ENCODE measurements at regions not wholly inside any gene's neighbourhood (a gene's known extent, or its start where the extent isn't known, plus 50 kb on each side); places are given as distances from the start of the nearest gene placed in this dataset.
A peak's percentile ranks its signal among the peaks of the same experiment; 100 is the strongest.
"Not testable (repeated sequence)": the region's sequence is repeated elsewhere in the genome, so short reads cannot be mapped to it uniquely, and the experiment has no call there.

DNA sequence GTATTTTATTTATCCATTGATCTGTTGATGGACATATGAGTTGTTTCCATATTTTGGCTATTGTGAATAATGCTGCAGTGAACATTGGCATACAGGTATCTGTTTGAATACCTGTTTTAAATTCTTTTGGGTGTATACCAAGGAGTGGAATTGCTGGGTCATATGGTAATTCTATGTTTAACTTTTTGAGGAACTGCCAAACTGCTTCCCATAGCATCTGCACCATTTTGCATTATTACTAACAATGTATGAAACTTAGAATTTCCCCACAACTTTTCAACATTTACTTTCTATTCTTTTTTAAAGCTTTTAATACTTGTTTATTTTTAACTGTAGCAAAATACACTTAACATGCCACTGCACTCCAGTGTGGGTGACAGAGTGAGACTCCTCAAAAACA is 57.0 kb upstream of the MSN start:
- DNase-seq (ENCODE audit: low read depth in 1 of 2, low spot score in 1 of 2) = no peak

DNA sequence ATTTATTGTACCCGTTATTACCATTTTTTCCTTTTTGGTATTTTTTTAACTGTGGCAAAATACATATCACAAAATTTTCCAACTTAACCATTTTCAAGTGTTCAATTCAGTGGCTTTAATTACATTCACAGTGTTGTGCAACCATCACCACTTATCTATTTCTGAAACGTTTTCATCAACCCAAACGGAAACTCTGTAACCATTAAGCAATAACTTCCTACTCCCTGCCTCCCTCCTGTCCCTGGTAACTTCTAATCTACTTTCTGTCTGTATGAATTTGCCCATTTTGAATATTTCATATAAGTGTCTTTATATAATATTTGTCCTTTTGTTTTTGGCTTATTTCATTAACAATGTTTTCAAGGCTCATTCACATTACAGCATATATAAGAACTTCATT is 57.4 kb upstream of the MSN start:
- no peak for DNase-seq (ENCODE audit: low read depth in 1 of 2, low spot score in 1 of 2)

DNA sequence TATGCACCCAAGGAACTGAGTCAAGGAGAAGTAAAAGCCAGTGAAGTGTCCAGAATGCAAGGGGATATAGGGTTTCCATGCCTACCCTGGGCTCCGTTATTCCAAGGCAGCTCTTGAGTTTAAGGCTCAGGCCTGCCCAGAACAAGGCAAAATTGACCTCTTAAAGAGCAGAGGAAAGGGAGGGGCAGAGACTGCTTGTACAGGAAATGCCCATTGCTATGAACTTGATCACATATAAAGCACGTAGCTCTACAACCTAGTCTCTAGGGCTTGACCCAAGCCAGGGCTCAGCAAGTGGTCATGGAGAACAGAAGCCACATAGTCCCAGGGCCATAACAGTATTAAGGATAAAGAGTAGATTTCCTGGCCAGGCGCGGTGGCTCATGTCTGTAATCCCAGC is 58.2 kb upstream of the MSN start:
- no peak for DNase-seq (ENCODE audit: low read depth in 1 of 2, low spot score in 1 of 2)

DNA sequence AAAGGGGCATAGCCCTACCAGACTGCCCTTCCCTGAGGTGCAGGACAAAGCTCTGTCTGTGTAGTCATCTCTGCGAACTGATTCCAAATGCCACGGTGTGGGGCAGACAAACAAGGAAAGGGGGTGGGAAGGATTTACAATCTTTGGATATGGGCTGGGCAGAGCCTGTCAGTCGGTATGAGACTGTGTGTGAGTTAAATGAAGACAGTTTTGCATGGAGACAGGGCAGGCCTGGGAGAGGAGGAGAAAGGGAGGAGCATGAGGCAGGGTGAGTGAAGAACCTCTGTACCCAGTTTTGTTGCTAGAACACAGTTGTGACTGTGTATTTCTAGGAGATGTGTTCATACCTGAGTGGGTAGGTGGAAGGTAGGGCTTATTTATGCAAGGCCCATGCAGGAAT is 59.4 kb upstream of the MSN start:
- DNase-seq (ENCODE audit: low read depth in 1 of 2, low spot score in 1 of 2) = no peak

DNA sequence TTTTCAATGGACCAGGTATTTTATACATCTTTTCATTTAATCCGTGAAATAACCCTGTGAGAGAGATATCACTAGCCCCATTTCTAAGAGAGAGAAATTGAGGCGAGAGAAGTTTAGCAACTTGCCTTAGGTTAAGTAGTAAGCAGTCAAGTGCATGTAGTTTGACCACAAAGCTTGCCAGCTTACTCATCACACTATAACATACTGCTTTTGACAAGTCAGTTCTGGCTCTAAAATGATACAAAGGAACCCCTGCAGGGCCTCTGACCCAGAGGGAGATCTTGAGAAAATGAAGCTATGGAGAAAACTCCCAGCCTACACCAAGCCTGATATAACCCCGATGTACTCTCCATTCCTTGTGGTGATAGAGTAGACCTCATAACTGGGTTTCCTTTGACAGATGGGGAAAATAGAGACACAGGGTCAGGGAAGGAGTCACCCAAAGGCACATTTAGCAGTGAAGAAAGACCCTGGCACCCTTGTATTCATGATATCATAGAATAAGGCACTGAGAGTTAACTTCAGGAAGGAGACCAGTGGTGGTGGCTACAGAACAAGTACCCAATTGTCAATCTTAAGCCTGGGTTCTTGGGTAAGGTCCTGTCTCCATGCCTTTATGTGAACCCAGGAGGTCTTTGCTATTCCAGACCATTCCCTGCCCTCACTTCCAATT is 60.2 kb upstream of the MSN start:
- no peak for DNase-seq (ENCODE audit: low read depth in 1 of 2, low spot score in 1 of 2)

DNA sequence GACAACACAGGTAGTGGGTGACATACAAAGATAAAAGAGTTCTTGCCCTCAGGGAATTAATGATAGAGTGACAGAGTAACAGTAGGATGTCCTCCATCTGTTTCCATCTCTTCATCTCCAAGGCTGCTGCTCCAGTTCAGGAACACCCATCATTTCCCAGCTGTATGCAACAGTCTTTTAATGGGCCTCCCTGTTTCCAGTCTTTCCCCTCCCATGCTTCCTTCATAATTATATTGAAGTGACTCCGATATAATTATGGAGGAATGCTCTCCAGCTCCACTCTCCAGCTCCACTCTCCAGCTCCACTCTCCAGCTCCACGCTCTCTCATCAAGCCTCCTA is 65.3 kb upstream of the MSN start:
- no peak for DNase-seq (ENCODE audit: low read depth in 1 of 2, low spot score in 1 of 2)

DNA sequence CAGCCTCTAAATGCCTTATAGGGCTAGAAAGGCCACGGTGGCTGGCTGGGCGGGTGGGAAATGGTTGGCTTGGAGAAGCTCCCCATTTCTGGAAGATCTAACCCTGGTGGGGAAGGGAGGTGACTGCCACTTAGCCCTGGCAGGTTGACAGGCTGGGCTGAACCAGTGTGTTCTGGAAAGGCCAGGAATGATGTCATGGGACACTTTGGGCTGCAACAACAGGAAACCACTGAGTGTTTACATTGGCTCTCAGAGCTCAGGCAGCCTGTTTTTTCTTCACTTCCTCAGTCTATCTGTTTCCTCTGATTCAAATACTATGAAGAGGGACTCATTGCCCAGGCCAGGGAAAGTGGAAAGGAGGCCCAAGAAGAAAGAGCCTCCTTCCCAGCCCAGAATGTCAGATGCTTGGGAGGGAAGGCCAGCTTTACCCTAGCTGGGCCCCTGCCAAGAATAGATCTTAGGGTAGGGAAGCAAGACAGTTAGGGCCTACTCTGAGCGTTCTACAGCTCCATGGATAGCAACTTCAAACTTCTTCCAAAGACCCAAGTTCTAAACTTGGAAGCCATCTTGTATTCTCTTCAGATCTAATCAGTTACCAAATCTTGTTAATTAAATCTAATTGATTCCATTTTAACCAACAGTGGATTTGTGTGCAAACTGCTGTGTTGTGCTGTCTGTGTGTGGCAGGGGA is 65.8 kb upstream of the MSN start:
- peak in 1 of 2 donors; percentile 32 for DNase-seq (ENCODE audit: low read depth in 1 of 2, low spot score in 1 of 2)

DNA sequence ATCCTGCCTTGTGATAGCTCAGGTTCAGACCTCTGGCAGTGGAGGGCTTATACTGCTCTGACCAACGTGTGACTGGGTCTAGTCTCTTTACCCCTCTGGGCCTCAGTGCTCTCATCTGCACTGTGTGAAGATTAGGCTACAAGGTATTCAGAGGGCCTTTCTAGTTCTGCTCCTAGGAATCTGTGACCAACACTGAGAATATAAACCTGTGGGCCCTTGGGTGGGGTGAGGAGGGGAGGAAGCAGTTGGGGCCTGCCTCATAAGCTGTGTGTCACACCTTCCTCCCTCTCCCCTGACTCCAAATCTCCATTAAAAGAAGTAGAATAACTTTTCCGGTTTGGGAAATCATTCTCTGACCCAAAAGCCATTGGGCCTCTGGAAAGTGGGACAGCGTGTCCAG is 66.3 kb upstream of the MSN start:
- DNase-seq (ENCODE audit: low read depth in 1 of 2, low spot score in 1 of 2) = no peak

DNA sequence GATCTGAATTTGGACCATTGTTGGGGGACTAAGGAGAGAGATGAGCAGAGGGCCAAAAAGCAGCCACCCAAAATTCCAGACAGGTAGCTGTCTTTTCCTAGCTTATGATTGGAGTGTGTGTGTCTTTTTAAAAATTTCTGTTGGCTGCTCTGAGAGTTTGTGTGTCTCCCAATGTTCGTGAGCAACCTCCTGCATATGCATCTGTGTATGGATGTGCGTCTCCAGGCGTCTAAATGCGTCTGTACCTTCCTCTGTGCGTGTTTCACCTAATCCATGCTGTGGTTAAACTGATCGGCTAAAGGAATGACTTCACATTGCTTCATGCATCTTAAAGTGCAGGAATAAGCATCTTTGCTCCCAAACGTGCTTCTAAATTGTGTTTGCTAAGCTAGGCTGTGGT is 65.5 kb upstream of the LAS1L start:
- DNase-seq (ENCODE audit: low read depth in 1 of 2, low spot score in 1 of 2) = no peak

DNA sequence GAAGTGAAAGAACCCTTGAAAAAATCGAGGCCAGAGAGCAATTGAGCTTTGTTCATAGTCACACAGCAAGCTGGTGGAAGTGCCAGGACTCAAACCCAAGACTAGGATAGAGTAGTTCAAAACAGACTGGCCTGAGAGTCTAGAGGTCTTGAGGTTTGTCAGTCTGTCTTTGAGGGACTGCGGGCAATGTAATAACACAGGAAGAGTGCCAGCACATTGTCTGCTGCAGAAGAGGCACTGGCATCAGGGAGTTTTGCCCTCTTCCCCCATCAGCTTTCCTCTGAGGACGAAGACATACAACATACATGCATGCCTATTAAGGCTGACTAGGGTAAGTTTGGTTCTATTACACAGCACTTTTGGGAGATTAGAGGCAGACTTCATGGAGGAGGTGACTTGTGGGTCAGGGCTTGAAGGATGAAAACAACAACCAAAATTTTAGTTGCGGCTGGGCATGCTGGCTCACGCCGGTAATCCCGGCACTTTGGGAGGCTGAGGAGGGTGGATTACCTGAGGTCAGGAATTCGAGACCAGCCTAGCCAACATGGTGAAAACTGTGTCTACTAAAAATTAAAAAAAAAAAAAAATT is 64.1 kb upstream of the LAS1L start:
- no peak for DNase-seq (ENCODE audit: low read depth in 1 of 2, low spot score in 1 of 2)

DNA sequence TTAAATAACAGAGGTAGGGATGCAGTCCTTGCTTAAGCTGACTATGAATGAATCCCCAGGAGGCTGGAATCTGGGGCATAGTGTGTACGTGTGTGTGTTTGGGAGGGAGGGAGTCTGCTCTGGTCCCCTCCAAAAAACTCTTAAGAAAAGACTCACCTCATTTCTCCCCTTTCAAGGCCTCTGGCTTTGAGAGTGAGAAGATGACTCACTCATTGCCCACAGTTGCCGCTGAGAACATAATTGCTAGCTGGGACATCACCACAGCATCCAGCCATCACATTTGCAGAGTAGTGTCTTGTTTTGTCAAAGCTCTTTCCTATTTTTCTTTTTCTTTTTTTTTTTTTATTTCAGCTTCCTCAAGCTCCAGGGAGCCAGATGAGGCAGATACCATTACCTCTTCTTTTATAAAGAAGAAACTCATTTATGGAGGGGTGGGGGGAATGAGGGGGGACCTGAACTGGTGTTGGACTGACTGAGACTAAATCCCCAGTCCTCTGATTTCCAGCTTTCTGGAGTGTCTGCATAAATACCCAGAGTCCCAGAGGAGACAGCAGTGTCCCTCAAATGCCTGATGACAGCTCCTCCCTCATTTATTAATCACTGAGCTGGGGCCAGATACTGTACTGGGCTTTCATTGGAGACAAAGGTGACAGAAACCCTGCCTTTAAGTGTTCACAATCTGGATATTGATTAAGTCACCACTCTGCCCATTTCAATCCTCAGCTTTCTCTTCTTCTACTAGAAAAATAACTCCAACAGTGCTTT is 61.9 kb upstream of the LAS1L start:
- peak in 1 of 2 donors; percentile 50 for DNase-seq (ENCODE audit: low read depth in 1 of 2, low spot score in 1 of 2)

DNA sequence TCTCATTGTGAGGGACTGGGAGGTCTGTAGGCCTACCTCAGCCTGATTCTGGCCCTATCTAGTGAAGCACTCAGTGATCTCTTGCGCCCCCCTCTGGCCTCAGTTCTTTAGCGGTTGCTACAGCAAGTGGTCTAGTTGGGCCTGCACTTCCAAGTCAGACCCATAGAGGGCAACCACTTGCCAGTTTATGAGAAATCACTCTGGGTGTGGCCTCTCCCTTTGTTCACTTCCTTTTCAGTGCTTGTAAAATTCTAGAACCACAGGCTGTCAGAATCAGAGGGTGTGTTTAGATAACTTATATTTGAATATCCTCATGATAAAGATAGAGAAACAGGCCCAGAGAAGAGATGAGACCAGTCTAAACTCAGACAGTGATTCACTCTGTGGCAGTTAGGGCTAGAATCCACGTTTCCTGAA is 60.9 kb upstream of the LAS1L start:
- DNase-seq (ENCODE audit: low read depth in 1 of 2, low spot score in 1 of 2) = peak; percentile 70 to 88

DNA sequence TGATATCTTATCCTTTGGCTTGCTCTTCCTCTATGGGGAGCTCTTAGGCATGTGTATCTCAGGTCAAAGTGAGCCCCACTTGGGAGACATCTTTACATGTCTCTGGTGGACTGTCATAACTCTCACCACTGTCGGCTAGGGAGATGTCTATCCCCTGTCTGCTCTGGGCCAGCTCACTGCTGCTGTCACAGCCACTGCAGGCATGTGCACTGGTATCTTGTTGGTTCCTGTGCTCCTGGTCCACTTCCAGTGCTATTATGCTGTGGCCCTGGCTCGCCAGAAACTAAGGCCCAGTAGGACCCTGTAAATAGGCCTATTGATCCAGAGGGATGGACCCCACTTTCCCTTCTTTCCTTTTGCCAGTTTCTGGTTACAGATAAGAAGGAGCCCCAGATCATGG is 56.6 kb upstream of the LAS1L start:
- no peak for DNase-seq (ENCODE audit: low read depth in 1 of 2, low spot score in 1 of 2)

DNA sequence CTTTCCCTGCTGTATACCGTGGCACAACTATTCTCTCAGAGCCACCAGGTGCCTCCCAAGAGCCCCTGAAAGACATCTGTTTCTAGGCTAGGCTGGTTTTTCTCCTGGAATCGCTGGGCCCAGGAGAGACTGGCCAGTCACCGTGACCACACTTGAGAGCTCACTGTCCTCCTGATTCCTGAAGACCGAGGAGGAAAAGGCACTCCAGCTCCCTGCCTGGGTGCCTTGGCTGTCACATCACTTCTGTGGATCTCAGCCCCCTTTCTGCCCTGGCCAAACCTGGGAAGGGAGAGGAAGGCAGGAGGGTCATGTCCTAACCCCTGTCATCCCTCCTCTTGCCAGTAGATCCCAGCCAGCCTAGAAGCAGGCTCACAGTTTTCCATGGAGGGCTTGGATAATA is 54.7 kb upstream of the LAS1L start:
- no peak for DNase-seq (ENCODE audit: low read depth in 1 of 2, low spot score in 1 of 2)

DNA sequence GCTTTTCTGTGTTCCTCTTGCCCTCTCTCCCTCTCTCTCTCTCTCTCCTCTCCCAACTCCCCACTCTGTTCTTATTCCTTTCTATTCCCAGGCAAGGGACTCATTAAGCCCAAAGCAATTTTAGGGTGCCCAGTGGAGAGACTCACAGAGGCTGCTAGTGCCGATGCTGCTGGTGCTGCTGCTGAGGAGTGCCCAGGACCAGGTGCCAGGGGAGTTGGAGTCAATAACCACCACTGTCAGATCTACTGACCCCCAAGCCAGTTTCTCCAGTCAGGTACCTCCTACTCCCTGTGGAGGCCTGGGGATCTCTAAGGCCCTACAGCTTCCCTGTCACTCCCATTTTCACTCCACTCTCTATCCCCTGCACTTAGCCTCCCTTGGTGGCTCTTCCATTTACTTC is 54.2 kb upstream of the LAS1L start:
- DNase-seq (ENCODE audit: low read depth in 1 of 2, low spot score in 1 of 2) = no peak

DNA sequence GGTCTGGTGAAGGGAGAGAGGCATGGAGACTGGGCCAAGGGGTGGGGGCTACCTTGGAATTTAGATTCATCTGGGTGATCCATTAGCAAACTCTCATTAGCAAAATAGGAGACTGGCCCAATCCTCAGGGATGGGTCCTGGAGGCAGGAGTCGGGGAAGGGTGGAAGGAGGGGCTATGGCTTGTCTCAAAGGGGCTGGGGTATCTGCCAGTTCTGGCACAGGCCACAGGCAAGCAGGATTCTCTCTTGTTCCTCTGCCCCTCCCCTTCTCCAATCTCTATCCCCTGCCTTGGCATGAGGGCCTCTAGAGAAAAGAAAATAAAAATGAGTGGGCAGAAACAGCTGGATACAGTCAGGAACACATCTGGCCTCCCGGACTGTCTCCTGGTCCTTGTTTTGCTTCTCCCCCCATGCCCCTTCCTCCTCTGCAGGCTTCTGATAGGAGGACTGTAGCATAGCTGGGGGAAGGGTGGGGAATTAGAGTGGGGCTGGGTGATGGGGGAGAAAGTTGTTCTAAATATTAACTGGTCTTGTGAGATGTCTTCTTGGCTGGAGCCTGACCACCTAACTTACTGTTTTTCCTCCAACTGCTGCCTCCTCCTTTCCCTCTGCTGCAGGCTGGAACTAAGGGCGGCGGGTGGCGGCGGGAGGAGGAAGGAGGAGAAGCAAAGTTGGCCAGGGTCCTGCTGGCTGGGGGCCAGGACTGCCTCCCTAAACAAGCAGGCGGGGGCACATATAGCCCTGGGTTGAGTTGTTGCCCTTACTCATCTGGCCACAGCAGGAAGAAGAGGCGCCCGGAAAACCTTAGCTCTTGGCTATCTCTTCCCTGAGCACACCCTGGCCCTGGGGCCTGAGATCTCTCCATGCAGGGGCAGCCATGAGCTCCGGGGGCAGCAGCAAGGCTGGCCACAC is 53.3 kb upstream of the LAS1L start:
- DNase-seq (ENCODE audit: low read depth in 1 of 2, low spot score in 1 of 2) = no peak

DNA sequence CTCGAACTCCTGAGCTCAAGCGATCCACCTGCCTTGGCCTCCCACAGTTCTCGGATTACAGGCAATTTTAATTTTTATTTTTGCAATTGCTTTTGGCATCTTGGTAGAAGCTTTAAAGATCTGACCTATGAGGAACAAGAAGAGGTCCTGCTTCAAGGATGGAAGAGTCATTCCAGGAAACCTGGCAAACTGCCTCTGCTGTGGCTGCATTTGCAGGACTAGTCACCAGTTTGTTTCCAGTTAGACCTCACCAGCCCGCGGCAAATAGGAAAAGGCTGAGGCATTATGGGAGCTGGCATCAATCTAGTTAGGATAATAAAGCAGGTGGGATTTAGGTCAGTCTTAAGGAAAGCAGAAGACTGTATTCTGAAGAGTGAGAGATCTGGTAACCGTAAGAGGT is 51.9 kb upstream of the LAS1L start:
- DNase-seq (ENCODE audit: low read depth in 1 of 2, low spot score in 1 of 2) = no peak

DNA sequence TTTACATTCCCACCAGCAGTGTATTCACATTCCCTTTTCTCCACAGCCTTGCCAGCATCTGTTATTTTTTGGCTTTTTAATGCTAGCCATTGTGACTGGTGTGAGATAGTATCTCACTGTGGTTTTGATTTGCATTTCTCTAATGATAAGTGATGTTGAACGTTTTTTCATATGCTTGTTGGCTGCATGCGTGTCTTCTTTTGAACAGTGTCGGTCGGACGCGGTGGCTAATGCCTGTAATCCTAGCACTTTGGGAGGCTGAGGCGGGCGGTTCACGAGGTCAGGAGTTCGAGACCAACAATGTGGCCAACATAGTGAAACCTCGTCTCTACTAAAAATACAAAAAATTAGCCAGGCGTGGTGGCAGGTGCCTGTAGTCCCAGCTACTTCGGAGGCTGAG is 50.6 kb upstream of the LAS1L start:
- DNase-seq (ENCODE audit: low read depth in 1 of 2, low spot score in 1 of 2) = not testable (repeated sequence)
